Heart right ventricle (tissue), 16 donors: ENCODE measurements at regions not wholly inside any gene's neighbourhood (a gene's known extent, or its start where the extent isn't known, plus 50 kb on each side); places are given as distances from the start of the nearest gene placed in this dataset.

Source experiments
- ATAC-seq, 8 donors: fragments of 200-7000 bp; cut with Tn5 transposase; one replicate each; pipeline ENCODE4 v1.9.1; 2020; ENCODE audit warnings: mild to moderate bottlenecking in 8 of 8, moderate library complexity in 8 of 8, moderate number of reproducible peaks in 1 of 8
- DNase-seq, 2 donors: peaks; one replicate each; pipeline ENCODE4 v3.0.0-alpha.2; 2020
- H3K27ac ChIP-seq, 10 donors: fragments of 200-600 bp; sonication (generic) in 2 of 10; one replicate each; pipeline versions ENCODE4 v1.5.0 to v1.8.0; 2020 to 2022; ENCODE audit warnings: mild to moderate bottlenecking in 3 of 10
- H3K27me3 ChIP-seq, 7 donors: fragments of 200-600 bp; one replicate each; pipeline ENCODE4 v1.8.0; 2021 to 2022; ENCODE audit warnings: mild to moderate bottlenecking in 2 of 7
- H3K36me3 ChIP-seq, 9 donors: fragments of 200-600 bp; sonication (generic) in 1 of 9; one replicate each; pipeline versions ENCODE4 v1.5.0 to v1.8.0; 2020 to 2022; ENCODE audit warnings: mild to moderate bottlenecking in 2 of 9
- H3K4me1 ChIP-seq, 9 donors: fragments of 200-600 bp; sonication (generic) in 1 of 9; one replicate each; pipeline versions ENCODE4 v1.5.0 to v1.8.0; 2020 to 2022; ENCODE audit warnings: mild to moderate bottlenecking in 4 of 9
- H3K4me3 ChIP-seq, 10 donors: fragments of 200-600 bp; sonication (generic) in 2 of 10; one replicate each; pipeline versions ENCODE4 v1.5.0 to v1.8.0; 2020 to 2022; ENCODE audit warnings: mild to moderate bottlenecking in 7 of 10, moderate library complexity in 2 of 10
- H3K9me3 ChIP-seq, 11 donors: fragments of 200-600 bp in 10 of 11; sonication (generic) in 2 of 11; one replicate each; pipeline versions ENCODE4 v1.5.0 to v1.8.0; 2013 to 2022; ENCODE audit warnings: mild to moderate bottlenecking in 2 of 11, control low read depth in 1 of 11, moderate library complexity in 1 of 11
- CTCF ChIP-seq, 9 donors: fragments of 200-600 bp; sonication (generic) in 2 of 9; IDR thresholded peaks; one replicate each; pipeline versions ENCODE4 v1.5.0 to v1.8.0; 2021 to 2022; ENCODE audit warnings: antibody characterized with exemption in 9 of 9, mild to moderate bottlenecking in 5 of 9, moderate library complexity in 1 of 9
- WGBS, 2 donors: extraction: QIAGEN DNeasy Blood & Tissue Kit; methylation state at CpG; one replicate each; pipeline ENCODE4 v1.1.7; 2013; ENCODE audit warnings: inconsistent platforms in 1 of 2; 5-methylcytosine and 5-hydroxymethylcytosine counted together
- intact Hi-C, 10 donors: fragments of 100-400 bp; cut with DNase I; formaldehyde crosslinking; loops; one replicate each; pipeline versions ENCODE4 v1.11.1 to v1.14.2; 2022
- donor health status: Arrhythmogenic right ventricular cardiomyopathy.
- donor health status: ischemic (EF 13 %, LVEDD 7.1; RV severe dilation, severe dysfunction).
- donor health status: healthy with polysubstance abuse.
- donor health status: DM: no; HTN: yes; CAD: no.
- donor health status: DM: no; HTN: no; CAD: no.
- donor health status: ischemic (EF 25% LVEDD 6.9; RV normal size, moderate dysfunction).
- donor health status: ischemic (EF 25% LVEDD 5.7; RV mildly dilated, moderate dysfunction).
- donor health status: healthy.
- donor health status: DM: yes; HTN: yes; CAD: no.
- donor health status: Ischemic cardiomyopathy.
- donor health status: ischemic (EF 35%, LVEDD 5.7; RV mildly dilated, moderate dysfunction).
- donor health status: nonischemic (EF 11% LVEDD 7.7; RV severe dilation, severe dysfunction).
- donor health status: DM: yes; HTN: yes; CAD: no.
- donor health status: PGD.
- donor health status: ischemic (EF 29% LVEDD 5.4; RV normal size, mild dysfunction).
- donor health status: nonischemic (EF 23%, LVEDD 6.1; RV moderate dilation, normal function).

- no peak for TF ChIP-seq CTCF (IDR thresholded peaks at IDR 0.05)
- Histone ChIP-seq H3K27ac (no peak overlapping the region), H3K9me3 (no peaks in the 10 kb centered on the region), H3K27me3 (peaks cover 0 to 12% (median 0%) of the 10 kb centered on the region in 7 donors), H3K4me3 (no peak overlapping the region), H3K36me3 (no peaks in the 10 kb centered on the region), H3K4me1 (no peaks in the 10 kb centered on the region)
- intact Hi-C loops = no loop called here
- DNase-seq (no peak), ATAC-seq (no peak)
- WGBS, 2 donors = 92 to 97% methylated on average over 4 of the region's 4 CpGs
These were observed 50.9 kb upstream of the UBASH3B start for GRCh38 chr11:122604621-122605020.

GRCh38 chr11:122601141-122602125, 54.1 kb upstream of the UBASH3B start:
- 70% methylated on average over 7 of the region's 7 CpGs for WGBS, 2 donors
- ATAC-seq (no peak), DNase-seq (no peak)
- Histone ChIP-seq H3K4me1 (no peaks in the 10 kb centered on the region), H3K27ac (no peak overlapping the region), H3K9me3 (no peaks in the 10 kb centered on the region), H3K36me3 (no peaks in the 10 kb centered on the region), H3K4me3 (no peak overlapping the region), H3K27me3 (peaks cover 0 to 18% (median 0%) of the 10 kb centered on the region in 7 donors)
- no peak for TF ChIP-seq CTCF (IDR thresholded peaks at IDR 0.05)
- intact Hi-C loops = no loop called here

- Histone ChIP-seq H3K9me3 (no peaks in the 10 kb centered on the region), H3K4me3 (no peak overlapping the region), H3K27ac (no peak overlapping the region), H3K27me3 (peaks cover 0 to 27% (median 7%) of the 10 kb centered on the region in 7 donors), H3K4me1 (no peaks in the 10 kb centered on the region), H3K36me3 (no peaks in the 10 kb centered on the region)
- ATAC-seq (no peak), DNase-seq (no peak)
- 89 to 93% methylated on average over 2 of the region's 2 CpGs for WGBS, 2 donors
- no peak for TF ChIP-seq CTCF (IDR thresholded peaks at IDR 0.05)
- intact Hi-C loops = no loop called here
These were observed 55.2 kb upstream of the UBASH3B start for GRCh38 chr11:122600290-122600689.

GRCh38 chr11:122599434-122599833, 56.1 kb upstream of the UBASH3B start:
- intact Hi-C loops = no loop called here
- DNase-seq (no peak), ATAC-seq (no peak)
- H3K36me3 ChIP-seq = no peaks in the 10 kb centered on the region
- TF ChIP-seq CTCF (IDR thresholded peaks at IDR 0.05) = no peak
- H3K27me3 ChIP-seq = peaks cover 0 to 28% (median 7%) of the 10 kb centered on the region in 7 donors
- no peak overlapping the region for H3K27ac ChIP-seq
- no peaks in the 10 kb centered on the region for H3K9me3 ChIP-seq
- H3K4me3 ChIP-seq = no peak overlapping the region
- no peaks in the 10 kb centered on the region for H3K4me1 ChIP-seq
